Ureter (tissue), 1 donor: ENCODE measurements at regions not wholly inside any gene's neighbourhood (a gene's known extent, or its start where the extent isn't known, plus 50 kb on each side); places are given as distances from the start of the nearest gene placed in this dataset.
"Not testable (repeated sequence)": the region's sequence is repeated elsewhere in the genome, so short reads cannot be mapped to it uniquely, and the experiment has no call there.

Experiments used
- DNase-seq: peaks from one replicate; pipeline ENCODE4 v3.0.0-alpha.2; 2020; ENCODE audit warnings: low spot score
- donor health status: DM: yes; HTN: yes; CAD: no.

- DNase-seq: no peak
These were observed 607.9 kb upstream of the TLE4 start for GRCh38 chr9:78963911-78964310.

GRCh38 chr9:78967596-78968217 lies 604.1 kb upstream of the TLE4 start:
- no peak for DNase-seq

GRCh38 chr9:78970375-78970774 lies 601.4 kb upstream of the TLE4 start:
- DNase-seq: no peak

- DNase-seq: no peak
These were observed 600.2 kb upstream of the TLE4 start for GRCh38 chr9:78971540-78971939.

- DNase-seq: no peak
These were observed 599.3 kb upstream of the TLE4 start for GRCh38 chr9:78972303-78972999.

DNA sequence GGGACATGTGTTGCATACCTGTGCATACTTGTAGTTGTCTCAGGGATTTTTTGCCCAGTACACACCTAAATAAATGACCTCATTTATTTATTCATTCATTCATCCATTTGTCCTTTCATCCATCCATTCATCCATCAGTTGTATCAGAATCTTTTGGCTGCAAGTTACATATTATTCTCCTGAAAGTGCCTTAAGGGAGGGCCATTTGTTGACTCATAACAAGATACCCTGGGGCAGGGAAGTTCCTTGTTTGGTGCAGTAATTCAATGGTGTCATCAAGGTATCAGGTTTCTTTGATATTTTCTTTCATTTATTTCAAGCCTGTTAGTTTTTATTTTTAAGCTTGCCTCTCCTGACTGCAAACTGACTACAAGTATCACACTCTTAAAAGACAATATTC lies 597.9 kb upstream of the TLE4 start:
- no peak for DNase-seq

DNA sequence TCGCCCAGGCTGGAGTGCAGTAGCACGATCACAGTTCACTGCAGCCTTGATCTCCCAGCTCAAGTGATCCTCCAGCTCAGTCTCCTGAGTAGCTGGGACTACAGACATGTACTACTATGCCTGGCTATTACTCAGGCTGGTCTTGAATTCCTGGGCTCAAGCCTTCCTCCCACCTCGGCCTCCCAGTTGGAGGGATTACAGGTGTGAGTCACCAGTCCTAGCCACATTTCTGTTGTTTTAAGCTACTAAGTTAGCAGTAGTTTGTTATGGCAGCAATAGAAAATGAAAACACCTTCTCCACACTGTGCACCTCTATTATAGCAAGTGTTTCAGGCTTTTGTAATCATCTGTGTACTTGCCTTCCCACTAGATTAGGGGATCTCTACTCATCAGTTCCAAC lies 588.9 kb upstream of the TLE4 start:
- no peak for DNase-seq

GRCh38 chr9:78985084-78985738 lies 586.6 kb upstream of the TLE4 start:
- DNase-seq: no peak

DNA sequence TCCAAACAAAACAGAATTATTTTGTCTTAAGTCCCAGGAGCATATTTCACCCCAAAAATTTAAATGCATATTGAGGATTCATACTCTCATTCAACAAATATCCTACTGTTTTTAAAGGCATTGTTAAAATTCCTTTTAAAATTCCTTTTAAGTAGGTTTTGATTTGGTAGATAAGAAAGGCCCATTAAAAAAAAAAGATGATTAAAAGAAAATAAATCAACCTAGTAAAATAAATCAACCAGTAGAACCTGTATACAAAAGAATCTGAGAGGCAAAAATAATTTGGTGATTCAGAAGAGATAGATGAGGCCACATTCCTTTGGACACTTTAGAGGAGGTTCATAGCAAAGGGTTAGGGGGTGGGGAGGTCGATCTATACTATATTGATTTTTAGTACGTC lies 585.3 kb upstream of the TLE4 start:
- DNase-seq: no peak

GRCh38 chr9:78989031-78989658 lies 582.6 kb upstream of the TLE4 start:
- no peak for DNase-seq

DNA sequence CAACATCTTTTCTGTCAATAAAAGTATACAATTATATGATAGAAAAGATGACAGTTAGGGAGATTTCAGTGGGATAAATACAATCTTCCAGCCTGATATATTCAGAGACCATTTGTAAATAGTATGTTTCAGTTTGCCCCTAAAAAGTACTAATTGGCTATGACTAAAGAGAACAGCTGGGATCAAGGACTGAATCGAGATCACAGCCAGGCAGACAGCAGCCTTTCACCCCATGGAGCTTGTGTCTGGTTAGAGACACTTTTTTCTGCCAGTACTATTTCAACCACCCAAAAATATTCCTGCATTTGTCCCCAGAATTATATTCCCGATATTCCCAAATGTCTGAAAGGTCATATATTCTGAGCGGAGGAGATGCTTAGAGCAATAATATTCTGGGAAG lies 577.3 kb upstream of the TLE4 start:
- DNase-seq: no peak

DNA sequence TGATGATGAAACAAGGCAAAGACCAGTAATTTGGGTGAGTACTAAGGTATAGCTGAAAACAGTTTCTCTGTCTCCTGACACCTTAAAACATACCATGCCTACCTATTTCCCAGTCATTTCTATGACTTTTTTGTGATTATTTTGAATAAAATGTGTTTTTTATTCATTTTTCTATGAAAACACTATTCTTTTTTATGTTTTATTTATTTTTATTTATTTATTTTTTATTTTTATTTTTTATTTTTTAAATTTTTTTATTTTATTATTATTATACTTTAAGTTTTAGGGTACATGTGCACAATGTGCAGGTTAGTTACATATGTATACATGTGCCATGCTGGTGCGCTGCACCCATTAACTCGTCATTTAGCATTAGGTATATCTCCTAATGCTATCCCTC lies 576.8 kb upstream of the TLE4 start:
- DNase-seq: not testable (repeated sequence)

GRCh38 chr9:78997296-78997695 lies 574.5 kb upstream of the TLE4 start:
- no peak for DNase-seq

- no peak for DNase-seq
These were observed 571.3 kb upstream of the TLE4 start for GRCh38 chr9:79000230-79001002.

GRCh38 chr9:79001012-79001411 lies 570.8 kb upstream of the TLE4 start:
- no peak for DNase-seq

- no peak for DNase-seq
These were observed 568.3 kb upstream of the TLE4 start for GRCh38 chr9:79003514-79003913.

DNA sequence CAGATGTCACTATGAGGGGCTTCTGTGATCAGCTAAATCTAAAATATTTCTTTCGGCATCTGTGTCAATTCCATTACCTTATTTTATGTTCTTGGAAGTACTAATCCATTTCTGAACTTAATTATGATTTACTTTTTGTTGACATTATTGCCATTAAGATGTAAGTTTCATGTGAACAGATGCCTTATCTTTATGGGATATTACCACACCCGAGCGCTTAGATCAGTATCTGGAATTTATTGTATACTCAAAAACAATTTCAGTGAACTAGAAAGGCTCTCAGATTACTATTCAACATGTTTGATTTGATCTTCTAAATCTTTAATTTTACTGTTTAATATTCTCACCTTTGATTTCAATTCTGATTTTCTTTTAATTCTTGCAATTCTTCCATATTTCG lies 567.7 kb upstream of the TLE4 start:
- no peak for DNase-seq

DNA sequence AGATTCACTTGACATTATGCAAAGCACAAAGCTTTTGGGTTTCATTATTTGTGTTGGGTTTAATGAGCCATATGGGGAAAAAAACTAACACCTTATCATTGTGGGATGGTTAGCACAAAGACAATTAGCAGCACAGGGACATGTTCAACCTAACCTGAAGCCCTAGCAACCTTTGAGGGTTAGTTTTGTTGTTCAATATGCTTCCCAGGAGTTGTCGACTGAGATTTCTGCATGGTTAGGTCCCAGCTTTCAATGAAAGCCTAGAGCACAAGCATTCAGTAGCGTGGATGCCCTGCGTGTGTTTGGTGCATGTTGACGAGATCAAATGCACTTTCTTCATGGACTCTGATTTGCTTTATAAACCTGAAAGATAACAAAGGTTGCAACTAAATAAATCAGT lies 565.2 kb upstream of the TLE4 start:
- DNase-seq: no peak

GRCh38 chr9:79007701-79008483 lies 563.9 kb upstream of the TLE4 start:
- no peak for DNase-seq

- no peak for DNase-seq
These were observed 562.8 kb upstream of the TLE4 start for GRCh38 chr9:79008916-79009315.

GRCh38 chr9:79011461-79011860 lies 560.3 kb upstream of the TLE4 start:
- DNase-seq: no peak
